HG02884 (cell line): ENCODE measurements at regions not wholly inside any gene's neighbourhood (a gene's known extent, or its start where the extent isn't known, plus 50 kb on each side); places are given as distances from the start of the nearest gene placed in this dataset.

Source experiments
- ATAC-seq: cut with Tn5 transposase; IDR thresholded peaks from one replicate; pipeline ENCODE4 v1.9.1; 2021; ENCODE audit warnings: mild to moderate bottlenecking, moderate library complexity; ENCODE audit not compliant: unreplicated experiment

- ATAC-seq = no peak
These were observed 196.8 kb downstream of the CBLN1 start for GRCh38 chr16:49084628-49085390.

GRCh38 chr16:49081554-49081953 is 200.1 kb downstream of the CBLN1 start:
- ATAC-seq = no peak

GRCh38 chr16:49081086-49081485 is 200.6 kb downstream of the CBLN1 start:
- no peak for ATAC-seq

GRCh38 chr16:49078571-49078970 is 203.1 kb downstream of the CBLN1 start:
- ATAC-seq = no peak

- no peak for ATAC-seq
These were observed 203.5 kb downstream of the CBLN1 start for GRCh38 chr16:49078104-49078503.

- ATAC-seq = no peak
These were observed 205.9 kb downstream of the CBLN1 start for GRCh38 chr16:49075709-49076108.

GRCh38 chr16:49068224-49068623 is 213.4 kb downstream of the CBLN1 start:
- no peak for ATAC-seq

- ATAC-seq = no peak
These were observed 213.9 kb downstream of the CBLN1 start for GRCh38 chr16:49067776-49068175.

GRCh38 chr16:49061137-49061714 is 220.4 kb downstream of the CBLN1 start:
- ATAC-seq = no peak

GRCh38 chr16:49060728-49061127 is 220.9 kb downstream of the CBLN1 start:
- no peak for ATAC-seq

GRCh38 chr16:49058382-49058781 is 223.3 kb downstream of the CBLN1 start:
- ATAC-seq = no peak

GRCh38 chr16:49057936-49058335 is 223.7 kb downstream of the CBLN1 start:
- no peak for ATAC-seq

GRCh38 chr16:49057391-49057790 is 224.2 kb downstream of the CBLN1 start:
- ATAC-seq = no peak

- no peak for ATAC-seq
These were observed 225.1 kb downstream of the CBLN1 start for GRCh38 chr16:49056546-49056945.

- no peak for ATAC-seq
These were observed 225.7 kb downstream of the CBLN1 start for GRCh38 chr16:49055824-49056545.

- no peak for ATAC-seq
These were observed 226.3 kb downstream of the CBLN1 start for GRCh38 chr16:49055291-49055690.

- ATAC-seq = no peak
These were observed 227.0 kb downstream of the CBLN1 start for GRCh38 chr16:49054606-49055005.

- ATAC-seq = no peak
These were observed 228.8 kb downstream of the CBLN1 start for GRCh38 chr16:49052846-49053245.

- ATAC-seq = no peak
These were observed 230.1 kb downstream of the CBLN1 start for GRCh38 chr16:49051576-49051975.

GRCh38 chr16:49050607-49051006 is 231.0 kb downstream of the CBLN1 start:
- no peak for ATAC-seq

GRCh38 chr16:49049644-49050043 is 232.0 kb downstream of the CBLN1 start:
- no peak for ATAC-seq

- no peak for ATAC-seq
These were observed 232.4 kb downstream of the CBLN1 start for GRCh38 chr16:49049191-49049590.
